AG04449 (cell line): ENCODE measurements at regions not wholly inside any gene's neighbourhood (a gene's known extent, or its start where the extent isn't known, plus 50 kb on each side); places are given as distances from the start of the nearest gene placed in this dataset.

Experiments
- CTCF ChIA-PET: fragments of 350-600 bp; formaldehyde crosslinking; extraction: SDS; loops from one replicate; lab custom pipeline; 2021; ENCODE audit warnings: antibody characterized with exemption; lab: Yijun Ruan, JAX
- POLR2A ChIA-PET: fragments of 400-600, 350-600 bp; formaldehyde crosslinking; extraction: SDS; loops from one replicate; lab custom pipeline; 2020; ENCODE audit warnings: antibody characterized with exemption, inconsistent platforms; lab: Yijun Ruan, JAX
- DNase-seq: peaks from one replicate; pipeline ENCODE4 v3.0.0-alpha.2; 2010; ENCODE audit warnings: low read depth, low spot score
- H3K4me3 ChIP-seq: 2 replicates; pipeline ENCODE4 v1.5.1; 2011; ENCODE audit warnings: low read depth, mild to moderate bottlenecking, control low read depth, low read length
- TF ChIP-seq, protein P1 (sequence below): IDR thresholded peaks from one replicate; pipeline ENCODE4 v1.5.1; 2011; ENCODE audit warnings: mild to moderate bottlenecking, moderate library complexity, low read length, control low read depth, inconsistent platforms; ENCODE audit not compliant: insufficient read depth; ENCODE audit errors: missing control alignments

DNA sequence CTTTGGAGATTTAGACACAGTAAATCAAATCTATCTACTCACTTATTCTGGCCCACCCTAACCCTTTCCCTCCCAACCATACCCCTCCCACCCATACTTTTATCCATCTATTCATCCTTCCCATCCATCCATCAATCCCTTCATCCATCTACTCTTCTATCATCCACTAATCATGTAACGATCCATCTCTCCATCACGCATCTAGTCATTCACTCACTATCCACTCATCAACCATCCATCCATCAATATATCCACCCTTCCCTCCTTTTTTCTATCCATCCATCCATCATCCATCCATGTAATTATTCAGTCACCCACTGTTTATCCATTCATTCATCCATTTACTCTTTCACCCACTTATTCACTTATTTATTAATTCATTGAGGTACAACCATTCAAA lies 74.0 kb downstream of the FOXD2 start:
- CTCF ChIA-PET, result no interaction called here
- no peak for DNase-seq
- TF ChIP-seq, protein P1, sequence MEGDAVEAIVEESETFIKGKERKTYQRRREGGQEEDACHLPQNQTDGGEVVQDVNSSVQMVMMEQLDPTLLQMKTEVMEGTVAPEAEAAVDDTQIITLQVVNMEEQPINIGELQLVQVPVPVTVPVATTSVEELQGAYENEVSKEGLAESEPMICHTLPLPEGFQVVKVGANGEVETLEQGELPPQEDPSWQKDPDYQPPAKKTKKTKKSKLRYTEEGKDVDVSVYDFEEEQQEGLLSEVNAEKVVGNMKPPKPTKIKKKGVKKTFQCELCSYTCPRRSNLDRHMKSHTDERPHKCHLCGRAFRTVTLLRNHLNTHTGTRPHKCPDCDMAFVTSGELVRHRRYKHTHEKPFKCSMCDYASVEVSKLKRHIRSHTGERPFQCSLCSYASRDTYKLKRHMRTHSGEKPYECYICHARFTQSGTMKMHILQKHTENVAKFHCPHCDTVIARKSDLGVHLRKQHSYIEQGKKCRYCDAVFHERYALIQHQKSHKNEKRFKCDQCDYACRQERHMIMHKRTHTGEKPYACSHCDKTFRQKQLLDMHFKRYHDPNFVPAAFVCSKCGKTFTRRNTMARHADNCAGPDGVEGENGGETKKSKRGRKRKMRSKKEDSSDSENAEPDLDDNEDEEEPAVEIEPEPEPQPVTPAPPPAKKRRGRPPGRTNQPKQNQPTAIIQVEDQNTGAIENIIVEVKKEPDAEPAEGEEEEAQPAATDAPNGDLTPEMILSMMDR, result no peak
- POLR2A ChIA-PET, result no interaction called here
- no peak overlapping the region for H3K4me3 ChIP-seq

DNA sequence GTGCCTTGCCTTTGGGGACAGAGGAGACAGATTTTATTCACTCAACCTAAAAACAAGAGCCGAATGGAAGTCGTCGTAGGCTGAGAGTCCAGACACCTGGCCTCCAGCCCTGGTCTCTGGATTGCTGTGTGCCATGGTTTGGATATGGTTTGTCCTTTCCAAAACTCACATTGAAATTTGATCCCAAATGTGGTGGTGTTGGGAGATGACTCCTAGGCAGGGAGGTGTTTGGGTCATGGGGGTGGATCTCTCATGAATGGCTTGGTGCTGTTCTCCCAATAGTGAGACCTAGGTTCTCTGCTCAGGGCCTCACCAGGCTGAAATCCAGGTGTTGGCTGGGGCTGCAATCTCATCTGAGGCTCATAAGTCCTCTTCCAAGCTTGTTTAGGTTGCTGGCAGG lies 75.5 kb downstream of the FOXD2 start:
- TF ChIP-seq, protein P1, result no peak
- ChIA-PET CTCF (no interaction called here), POLR2A (no interaction called here)
- no peak overlapping the region for H3K4me3 ChIP-seq
- DNase-seq, result no peak

DNA sequence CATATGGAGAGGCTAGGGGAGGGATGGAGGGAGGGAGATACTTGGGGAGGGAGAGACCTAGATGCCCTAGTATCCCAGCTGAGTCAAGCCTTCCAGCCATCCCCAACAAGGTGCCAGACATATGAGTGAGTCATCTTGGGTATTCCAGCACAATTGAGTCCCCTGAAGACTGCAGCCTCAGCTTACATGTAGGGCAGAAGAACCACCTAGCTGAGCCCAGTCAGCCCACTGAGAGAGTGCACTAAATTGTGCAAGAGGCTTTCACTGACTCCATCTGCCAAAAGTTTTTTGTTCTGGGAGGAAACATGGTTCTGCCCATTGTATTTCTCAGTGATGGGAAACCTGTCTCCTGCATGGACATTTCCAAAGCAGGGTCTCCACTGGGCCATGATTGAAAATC lies 76.4 kb downstream of the FOXD2 start:
- DNase-seq, result no peak
- ChIA-PET POLR2A (no interaction called here), CTCF (no interaction called here)
- H3K4me3 ChIP-seq, result no peak overlapping the region
- TF ChIP-seq, protein P1, result no peak

DNA sequence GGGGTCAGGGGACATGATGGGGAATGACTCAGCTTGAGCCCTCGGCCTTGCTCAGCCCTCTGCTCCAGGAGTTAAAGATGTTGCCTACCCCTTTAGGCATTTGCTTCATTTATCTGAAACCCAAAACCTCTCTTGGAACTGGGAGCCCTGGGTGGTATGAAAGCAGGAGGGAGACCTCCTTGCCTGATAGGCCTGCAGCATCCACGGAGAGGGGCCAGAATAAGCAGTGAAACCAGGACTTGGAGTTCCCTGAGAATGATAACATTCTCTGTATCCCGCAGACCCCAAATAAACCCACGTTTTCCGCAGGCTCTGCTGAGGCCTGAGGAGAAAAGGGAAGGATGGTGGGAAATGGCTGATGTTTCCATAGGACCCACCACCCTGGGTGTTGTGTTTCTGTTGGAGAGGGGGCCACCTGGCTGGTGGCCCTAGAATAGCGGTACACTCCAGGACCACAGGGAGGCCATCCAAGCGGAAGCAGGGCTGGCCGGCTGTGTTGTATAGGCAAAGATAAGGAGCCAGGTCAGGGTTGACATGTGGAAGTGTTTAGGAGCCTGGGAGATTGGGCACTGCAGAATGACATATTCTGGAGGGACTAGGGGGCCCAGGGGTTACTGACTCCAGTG lies 77.4 kb downstream of the FOXD2 start:
- DNase-seq, result no peak
- TF ChIP-seq, protein P1, result no peak
- H3K4me3 ChIP-seq, result no peak overlapping the region
- ChIA-PET CTCF (no interaction called here), POLR2A (no interaction called here)

DNA sequence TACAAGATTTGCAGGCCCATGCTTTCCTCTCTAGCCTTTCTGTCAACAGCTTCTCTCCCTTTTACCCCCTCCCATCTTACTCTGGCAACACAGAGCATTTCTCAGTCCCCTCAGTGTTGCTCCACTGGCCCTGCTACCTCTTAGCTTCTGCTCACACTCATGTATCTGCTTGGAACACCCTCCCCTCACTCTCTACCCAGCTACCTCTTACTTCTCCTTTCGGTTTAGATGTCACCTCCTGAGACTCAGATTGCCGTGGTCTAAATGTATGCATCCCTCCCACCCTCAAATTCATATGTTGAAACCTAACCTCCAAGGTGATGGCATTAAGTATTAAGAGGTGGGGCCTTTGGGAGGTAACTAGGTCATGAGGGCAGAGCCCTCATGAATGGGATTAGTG lies 80.1 kb downstream of the FOXD2 start:
- DNase-seq, result no peak
- H3K4me3 ChIP-seq, result no peak overlapping the region
- TF ChIP-seq, protein P1, result no peak
- POLR2A ChIA-PET, result no interaction called here
- CTCF ChIA-PET, result interaction anchor here (1.0 to 1.8 kb wide), 3 partner anchors 80 to 208 kb away, joined by 3 to 5 read pairs (median 3); partner anchors contain the start of gene FOXD2

DNA sequence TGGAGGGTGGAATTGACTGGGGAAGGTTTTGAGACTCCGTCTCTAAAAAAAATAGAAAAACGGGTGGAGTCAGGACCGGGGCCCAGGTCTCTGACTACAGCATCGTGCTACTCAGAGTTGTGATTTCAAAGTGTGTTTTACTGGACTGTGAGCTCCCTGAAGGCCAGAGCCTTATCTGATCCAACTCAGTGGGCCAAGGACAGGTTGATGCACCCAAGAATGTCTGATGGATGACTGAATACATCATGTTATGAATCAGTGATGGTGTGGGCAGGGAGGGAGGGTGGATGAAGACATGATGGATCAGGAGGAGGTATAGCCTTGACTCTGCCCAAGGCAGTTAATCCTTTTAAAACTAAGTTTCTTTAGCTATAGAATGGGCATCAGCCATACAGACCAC lies 81.6 kb downstream of the FOXD2 start:
- no peak for DNase-seq
- POLR2A ChIA-PET, result no interaction called here
- TF ChIP-seq, protein P1, result no peak
- H3K4me3 ChIP-seq, result no peak overlapping the region
- CTCF ChIA-PET, result interaction anchor here (1.6 kb wide), 1 partner anchor 10 kb away, joined by 4 read pairs; no protein-coding TSS in a partner anchor
